Ishikawa (cell line): ENCODE measurements at regions not wholly inside any gene's neighbourhood (a gene's known extent, or its start where the extent isn't known, plus 50 kb on each side); places are given as distances from the start of the nearest gene placed in this dataset.

Experiments
- CEBPB ChIP-seq: IDR thresholded peaks from 2 replicates; pipeline ENCODE4 v1.6.1; 2012
- RAD21 ChIP-seq: IDR thresholded peaks from 2 replicates; pipeline ENCODE4 v1.6.1; 2012; ENCODE audit warnings: low read depth
- TCF12 ChIP-seq: IDR thresholded peaks from 2 replicates; pipeline ENCODE4 v1.6.1; 2012; ENCODE audit warnings: low read depth
- TEAD4 ChIP-seq: IDR thresholded peaks from 2 replicates; pipeline ENCODE4 v1.6.1; 2012

- TF ChIP-seq TCF12 (no peak), CEBPB (no peak), RAD21 (no peak), TEAD4 (no peak)
Observed at GRCh38 chr13:75993241-75993640, 357.1 kb downstream of the LMO7 start.
